ENCODE measurements at regions not wholly inside any gene's neighbourhood (a gene's known extent, or its start where the extent isn't known, plus 50 kb on each side); places are given as distances from the start of the nearest gene placed in this dataset.
A peak's percentile ranks its signal among the peaks of the same experiment; 100 is the strongest.

- H3K4me3 ChIP-seq = no peak overlapping the region
- peaks cover 0 to 36% (median 2%) of the 10 kb centered on the region in 4 donors for H3K27me3 ChIP-seq
- H3K4me1 ChIP-seq = no peaks in the 10 kb centered on the region
- no peaks in the 10 kb centered on the region for H3K36me3 ChIP-seq
- TF ChIP-seq, protein P1, sequence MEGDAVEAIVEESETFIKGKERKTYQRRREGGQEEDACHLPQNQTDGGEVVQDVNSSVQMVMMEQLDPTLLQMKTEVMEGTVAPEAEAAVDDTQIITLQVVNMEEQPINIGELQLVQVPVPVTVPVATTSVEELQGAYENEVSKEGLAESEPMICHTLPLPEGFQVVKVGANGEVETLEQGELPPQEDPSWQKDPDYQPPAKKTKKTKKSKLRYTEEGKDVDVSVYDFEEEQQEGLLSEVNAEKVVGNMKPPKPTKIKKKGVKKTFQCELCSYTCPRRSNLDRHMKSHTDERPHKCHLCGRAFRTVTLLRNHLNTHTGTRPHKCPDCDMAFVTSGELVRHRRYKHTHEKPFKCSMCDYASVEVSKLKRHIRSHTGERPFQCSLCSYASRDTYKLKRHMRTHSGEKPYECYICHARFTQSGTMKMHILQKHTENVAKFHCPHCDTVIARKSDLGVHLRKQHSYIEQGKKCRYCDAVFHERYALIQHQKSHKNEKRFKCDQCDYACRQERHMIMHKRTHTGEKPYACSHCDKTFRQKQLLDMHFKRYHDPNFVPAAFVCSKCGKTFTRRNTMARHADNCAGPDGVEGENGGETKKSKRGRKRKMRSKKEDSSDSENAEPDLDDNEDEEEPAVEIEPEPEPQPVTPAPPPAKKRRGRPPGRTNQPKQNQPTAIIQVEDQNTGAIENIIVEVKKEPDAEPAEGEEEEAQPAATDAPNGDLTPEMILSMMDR (IDR thresholded peaks at IDR 0.05) = no peak
- no peak for TF ChIP-seq POLR2A (IDR thresholded peaks at IDR 0.05)
- intact Hi-C loops (cut with DNase I) = no loop called here
- 54 to 62% methylated on average over 3 of the region's 3 CpGs for WGBS, 2 donors
- DNase-seq = no peak
- H3K9me3 ChIP-seq = no peaks in the 10 kb centered on the region
- no peak overlapping the region for H3K27ac ChIP-seq
Measured at GRCh38 chr2:221112744-221113143, 459.4 kb downstream of the EPHA4 start.

DNA sequence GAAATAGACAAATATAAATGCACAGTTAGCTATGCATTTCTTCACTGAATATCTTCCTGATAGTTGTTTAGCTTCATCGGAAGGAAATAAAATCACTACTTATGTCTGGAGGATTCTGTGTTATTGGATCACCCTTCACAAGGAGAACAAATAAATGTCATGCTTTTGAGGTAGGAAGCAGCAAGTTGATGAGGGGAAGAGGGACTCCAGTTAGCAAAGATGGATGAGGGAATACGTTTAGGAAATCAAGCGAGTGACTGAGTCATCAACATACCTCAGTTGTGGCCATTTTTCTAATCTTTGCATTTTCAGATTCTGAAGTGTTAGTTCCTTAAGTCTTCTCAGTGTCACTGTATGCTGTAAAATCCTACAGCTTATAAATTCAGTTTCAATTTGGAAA is 456.2 kb downstream of the EPHA4 start:
- no peak for DNase-seq
- peaks cover 0 to 51% (median 2%) of the 10 kb centered on the region in 4 donors for H3K27me3 ChIP-seq
- no peaks in the 10 kb centered on the region for H3K9me3 ChIP-seq
- 59 to 63% methylated on average over 3 of the region's 3 CpGs for WGBS, 2 donors
- no peaks in the 10 kb centered on the region for H3K4me1 ChIP-seq
- H3K4me3 ChIP-seq = no peak overlapping the region
- H3K27ac ChIP-seq = no peak overlapping the region
- H3K36me3 ChIP-seq = no peaks in the 10 kb centered on the region
- TF ChIP-seq, protein P1 (IDR thresholded peaks at IDR 0.05) = no peak
- no peak for TF ChIP-seq POLR2A (IDR thresholded peaks at IDR 0.05)
- intact Hi-C loops (cut with DNase I) = no loop called here

DNA sequence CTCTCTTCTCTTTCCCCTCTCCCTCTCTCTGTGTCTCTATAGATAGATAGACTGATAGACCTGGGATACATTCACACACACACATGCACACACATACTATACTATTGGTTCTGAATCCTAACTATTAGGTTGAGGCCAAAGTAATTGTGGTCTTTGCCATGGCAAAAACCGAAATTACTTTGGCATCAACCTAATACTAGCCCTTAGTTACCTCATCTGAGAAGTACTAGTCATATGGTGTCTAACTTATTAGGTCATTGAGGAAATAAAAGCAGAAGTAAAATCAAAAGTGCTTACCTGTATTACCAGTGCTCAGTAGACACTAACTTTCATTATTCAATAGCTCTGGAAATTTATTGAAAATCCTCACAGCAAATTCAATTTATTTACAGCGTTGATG is 451.5 kb downstream of the EPHA4 start:
- H3K9me3 ChIP-seq = no peaks in the 10 kb centered on the region
- peaks cover 0 to 61% (median 2%) of the 10 kb centered on the region in 4 donors for H3K27me3 ChIP-seq
- H3K4me3 ChIP-seq = no peak overlapping the region
- H3K4me1 ChIP-seq = peaks cover 0 to 12% (median 0%) of the 10 kb centered on the region in 3 donors
- intact Hi-C loops (cut with DNase I) = no loop called here
- no peaks in the 10 kb centered on the region for H3K36me3 ChIP-seq
- no peak overlapping the region for H3K27ac ChIP-seq
- WGBS, 2 donors = 74 to 77% methylated on average over 2 of the region's 2 CpGs
- no peak for DNase-seq
- TF ChIP-seq POLR2A (IDR thresholded peaks at IDR 0.05) = no peak

DNA sequence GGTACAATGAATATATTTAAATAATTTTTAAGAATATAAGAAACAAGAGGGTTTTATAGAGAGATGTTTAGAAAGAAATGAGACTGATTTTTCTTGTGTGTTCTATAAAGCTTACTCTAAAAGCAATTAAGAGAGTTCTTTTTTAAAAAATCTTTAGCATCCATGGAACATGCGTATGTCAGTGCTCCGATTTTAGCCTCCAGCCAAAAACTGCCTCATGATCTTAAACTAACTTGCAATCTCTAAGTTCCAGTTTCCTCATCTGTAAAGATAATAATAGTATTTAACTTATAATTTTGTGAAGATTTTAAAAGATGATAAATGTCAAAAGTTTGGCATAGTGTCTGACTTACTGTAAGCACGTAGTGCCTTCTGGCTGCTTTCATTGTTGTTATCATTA is 448.7 kb downstream of the EPHA4 start:
- H3K9me3 ChIP-seq = peaks cover 0 to 10% (median 5%) of the 10 kb centered on the region in 3 donors
- H3K36me3 ChIP-seq = no peaks in the 10 kb centered on the region
- peaks cover 0 to 80% (median 0%) of the 10 kb centered on the region in 4 donors for H3K27me3 ChIP-seq
- no peak overlapping the region for H3K4me3 ChIP-seq
- H3K4me1 ChIP-seq = peaks cover 0 to 12% (median 0%) of the 10 kb centered on the region in 3 donors
- intact Hi-C loops (cut with DNase I) = no loop called here
- 64 to 86% methylated on average over 3 of the region's 3 CpGs for WGBS, 2 donors
- DNase-seq = no peak
- no peak overlapping the region for H3K27ac ChIP-seq
- TF ChIP-seq, protein P1 (IDR thresholded peaks at IDR 0.05) = no peak
- TF ChIP-seq POLR2A (IDR thresholded peaks at IDR 0.05) = no peak

GRCh38 chr2:221124532-221125240 is 447.4 kb downstream of the EPHA4 start:
- H3K27ac ChIP-seq = no peak overlapping the region
- H3K4me3 ChIP-seq = peak overlapping the region in 2 of 4 donors; percentile 7 to 37
- H3K9me3 ChIP-seq = peaks cover 0 to 12% (median 5%) of the 10 kb centered on the region in 3 donors
- WGBS, 2 donors = 50 to 53% methylated on average over 5 to 9 of the region's 9 CpGs
- H3K36me3 ChIP-seq = no peaks in the 10 kb centered on the region
- DNase-seq = no peak
- H3K27me3 ChIP-seq = peaks cover 0 to 72% (median 0%) of the 10 kb centered on the region in 4 donors
- H3K4me1 ChIP-seq = peaks cover 0 to 12% (median 0%) of the 10 kb centered on the region in 3 donors
- TF ChIP-seq POLR2A (IDR thresholded peaks at IDR 0.05) = no peak
- TF ChIP-seq, protein P1 (IDR thresholded peaks at IDR 0.05) = no peak
- intact Hi-C loops (cut with DNase I) = no loop called here
